SK-N-MC (cell line): ENCODE measurements at regions not wholly inside any gene's neighbourhood (a gene's known extent, or its start where the extent isn't known, plus 50 kb on each side); places are given as distances from the start of the nearest gene placed in this dataset.

ENCODE experiments used
- EZH2 ChIP-seq: fragments of 200-600 bp; sonication (generic); IDR thresholded peaks from one replicate; pipeline ENCODE4 v1.6.1; 2017; ENCODE audit warnings: antibody characterized with exemption
- POLR2AphosphoS5 ChIP-seq: IDR thresholded peaks from 2 replicates; pipeline ENCODE4 v1.6.1; 2012; ENCODE audit warnings: mild to moderate bottlenecking, low read depth, low read length, borderline replicate concordance

DNA sequence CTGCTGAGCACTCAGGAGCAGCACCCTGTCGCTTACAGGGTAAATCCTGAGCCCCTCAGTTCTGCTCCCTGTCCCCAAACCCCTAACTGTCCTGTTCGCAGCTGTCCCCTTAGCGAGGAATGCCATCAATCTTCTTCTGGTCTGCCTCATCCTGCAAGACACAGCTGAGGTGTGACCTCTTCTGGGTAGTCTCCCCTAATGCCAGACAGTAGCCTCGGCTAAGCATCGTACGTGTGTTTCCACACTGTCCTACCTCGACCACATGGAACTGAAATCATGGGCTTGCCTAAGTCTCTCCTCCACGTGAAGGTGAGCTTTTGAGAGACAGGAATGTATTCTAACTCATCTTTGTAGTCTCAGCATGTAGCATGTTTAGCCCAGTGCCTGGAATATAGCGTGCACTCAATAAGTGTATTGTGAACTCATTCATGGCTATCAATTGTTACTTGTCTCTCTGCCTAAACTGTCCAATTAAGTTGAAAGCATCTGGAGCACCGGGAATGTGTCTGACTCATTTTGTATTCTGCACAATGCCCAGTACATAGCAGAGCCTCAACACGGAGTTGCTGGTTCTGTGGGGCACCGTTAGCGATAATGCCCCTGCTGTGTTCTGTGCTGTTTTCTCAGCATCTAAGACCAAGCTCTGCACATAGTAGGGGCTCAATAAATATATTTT is 90.2 kb downstream of the HES1 start:
- TF ChIP-seq EZH2 = no peak
- no peak for TF ChIP-seq POLR2AphosphoS5
